Transverse colon (tissue), 3 donors: ENCODE measurements at regions not wholly inside any gene's neighbourhood (a gene's known extent, or its start where the extent isn't known, plus 50 kb on each side); places are given as distances from the start of the nearest gene placed in this dataset.

Experiments
- CTCF ChIP-seq, 5 experiments: fragments of 200-600 bp in 3 of 5; fragments of 450-650 bp in 2 of 5; sonication (generic) in 3 of 5; IDR thresholded peaks; 1 replicate in 2 of 5; 2 replicates in 3 of 5; pipeline ENCODE4 v1.5.1; 2016 to 2017; ENCODE audit warnings: antibody characterized with exemption in 5 of 5, inconsistent platforms in 3 of 5, mild to moderate bottlenecking in 2 of 5, moderate library complexity in 1 of 5
- POLR2A ChIP-seq: fragments of 450-650 bp; IDR thresholded peaks from one replicate; pipeline ENCODE4 v1.6.1; 2016; ENCODE audit warnings: antibody characterized with exemption, mild to moderate bottlenecking, moderate library complexity

- TF ChIP-seq POLR2A (no peak), CTCF (IDR thresholded peaks at IDR 0.05) (no peak)
Measured at GRCh38 chr15:60257591-60258159, 140.1 kb downstream of the ANXA2 start.
